ENCODE measurements at regions not wholly inside any gene's neighbourhood (a gene's known extent, or its start where the extent isn't known, plus 50 kb on each side); places are given as distances from the start of the nearest gene placed in this dataset.

GRCh38 chr16:85171759-85172454 is 59.6 kb upstream of the CIBAR2 start:
- H3K9me3 ChIP-seq (ENCODE audit: control insufficient read depth, insufficient read depth, low read length): no peaks in the 10 kb centered on the region
- H3K4me1 ChIP-seq (ENCODE audit: control insufficient read depth, low read length): no peaks in the 10 kb centered on the region

GRCh38 chr16:85172455-85173145 is 60.3 kb upstream of the CIBAR2 start:
- Histone ChIP-seq H3K4me3 (ENCODE audit: low read length) (no peak overlapping the region), H3K4me1 (ENCODE audit: control insufficient read depth, low read length) (no peaks in the 10 kb centered on the region)

More at GRCh38 chr16:85171759-85172454, 59.6 kb upstream of the CIBAR2 start:
- Histone ChIP-seq H3K79me2 (ENCODE audit: control insufficient read depth, low read length) (no peaks in the 10 kb centered on the region), H3K36me3 (ENCODE audit: control insufficient read depth, low read length) (no peaks in the 10 kb centered on the region), H3F3A (ENCODE audit: control insufficient read depth, insufficient read depth) (no peaks in the 10 kb centered on the region), H4K20me1 (ENCODE audit: control insufficient read depth, insufficient read depth, low read depth, low read length) (no peaks in the 10 kb centered on the region), H3K27me3 (ENCODE audit: control insufficient read depth, low read length) (peaks cover 4% of the 10 kb centered on the region; the same call in 1 of the 2 replicates), H3K4me2 (ENCODE audit: low read length) (no peak overlapping the region), H3K27ac (ENCODE audit: low read depth, low read length) (no peak overlapping the region), H3K4me3 (ENCODE audit: low read length) (no peak overlapping the region), H3K9me2 (replicated peaks; ENCODE audit: control insufficient read depth, low read length) (no peaks in the 10 kb centered on the region)
- TF ChIP-seq EZH2phosphoT487 (IDR thresholded peaks at IDR 0.05; ENCODE audit: borderline replicate concordance, low read length) (no peak), CTCF (IDR thresholded peaks at IDR 0.05; ENCODE audit: low read depth, low read length, poor library complexity, severe bottlenecking) (no peak)

GRCh38 chr16:85173146-85173980 is 61.1 kb upstream of the CIBAR2 start:
- Histone ChIP-seq H3K79me2 (ENCODE audit: control insufficient read depth, low read length) (no peaks in the 10 kb centered on the region), H3F3A (ENCODE audit: control insufficient read depth, insufficient read depth) (no peaks in the 10 kb centered on the region), H3K4me3 (ENCODE audit: low read length) (no peak overlapping the region), H3K27me3 (ENCODE audit: control insufficient read depth, low read length) (peaks cover 4% of the 10 kb centered on the region; the same call in 1 of the 2 replicates), H3K9me3 (ENCODE audit: control insufficient read depth, insufficient read depth, low read length) (no peaks in the 10 kb centered on the region), H3K4me2 (ENCODE audit: low read length) (no peak overlapping the region), H3K9me2 (replicated peaks; ENCODE audit: control insufficient read depth, low read length) (no peaks in the 10 kb centered on the region), H3K36me3 (ENCODE audit: control insufficient read depth, low read length) (no peaks in the 10 kb centered on the region), H4K20me1 (ENCODE audit: control insufficient read depth, insufficient read depth, low read depth, low read length) (no peaks in the 10 kb centered on the region), H3K27ac (ENCODE audit: low read depth, low read length) (no peak overlapping the region), H3K4me1 (ENCODE audit: control insufficient read depth, low read length) (no peaks in the 10 kb centered on the region)
- TF ChIP-seq CTCF (IDR thresholded peaks at IDR 0.05; ENCODE audit: low read depth, low read length, poor library complexity, severe bottlenecking) (no peak), EZH2phosphoT487 (IDR thresholded peaks at IDR 0.05; ENCODE audit: borderline replicate concordance, low read length) (no peak)

More at GRCh38 chr16:85172455-85173145, 60.3 kb upstream of the CIBAR2 start:
- peak; percentile 27 for TF ChIP-seq CTCF (IDR thresholded peaks at IDR 0.05; ENCODE audit: low read depth, low read length, poor library complexity, severe bottlenecking)
- TF ChIP-seq EZH2phosphoT487 (IDR thresholded peaks at IDR 0.05; ENCODE audit: borderline replicate concordance, low read length): no peak
- no peak overlapping the region for H3K4me2 ChIP-seq (ENCODE audit: low read length)
- H3F3A ChIP-seq (ENCODE audit: control insufficient read depth, insufficient read depth): no peaks in the 10 kb centered on the region
- H3K27ac ChIP-seq (ENCODE audit: low read depth, low read length): no peak overlapping the region
- H3K9me3 ChIP-seq (ENCODE audit: control insufficient read depth, insufficient read depth, low read length): no peaks in the 10 kb centered on the region
- H3K79me2 ChIP-seq (ENCODE audit: control insufficient read depth, low read length): no peaks in the 10 kb centered on the region
- peaks cover 4% of the 10 kb centered on the region; the same call in 1 of the 2 replicates for H3K27me3 ChIP-seq (ENCODE audit: control insufficient read depth, low read length)
- H3K36me3 ChIP-seq (ENCODE audit: control insufficient read depth, low read length): no peaks in the 10 kb centered on the region
- H4K20me1 ChIP-seq (ENCODE audit: control insufficient read depth, insufficient read depth, low read depth, low read length): no peaks in the 10 kb centered on the region
- H3K9me2 ChIP-seq (replicated peaks; ENCODE audit: control insufficient read depth, low read length): no peaks in the 10 kb centered on the region
